SIG-M5 (cell line): ENCODE measurements at regions not wholly inside any gene's neighbourhood (a gene's known extent, or its start where the extent isn't known, plus 50 kb on each side); places are given as distances from the start of the nearest gene placed in this dataset.

Experiments
- DNase-seq: peaks from one replicate; lab custom pipeline; 2025; lab: John Stamatoyannopoulos, UW

DNA sequence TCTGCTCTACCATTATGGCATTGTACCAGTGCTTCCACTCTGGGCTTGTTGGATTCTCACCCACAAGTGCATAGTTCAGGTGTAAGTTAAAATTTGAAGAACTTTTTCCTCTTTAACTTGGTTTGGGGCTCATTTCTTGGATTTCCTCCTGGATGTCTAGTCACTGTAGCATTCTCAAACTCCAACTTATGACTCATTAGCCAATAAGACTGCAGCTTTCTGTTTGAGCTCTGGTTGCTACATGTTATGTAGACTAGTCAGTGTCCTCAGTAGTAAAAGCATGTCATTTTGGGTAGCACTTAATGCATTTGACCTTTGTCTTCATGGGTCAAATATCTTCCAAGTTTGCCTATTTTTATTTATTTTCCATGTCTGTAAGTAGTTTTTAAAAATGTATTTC, 790.8 kb downstream of the BRINP1 start:
- DNase-seq, result no peak

DNA sequence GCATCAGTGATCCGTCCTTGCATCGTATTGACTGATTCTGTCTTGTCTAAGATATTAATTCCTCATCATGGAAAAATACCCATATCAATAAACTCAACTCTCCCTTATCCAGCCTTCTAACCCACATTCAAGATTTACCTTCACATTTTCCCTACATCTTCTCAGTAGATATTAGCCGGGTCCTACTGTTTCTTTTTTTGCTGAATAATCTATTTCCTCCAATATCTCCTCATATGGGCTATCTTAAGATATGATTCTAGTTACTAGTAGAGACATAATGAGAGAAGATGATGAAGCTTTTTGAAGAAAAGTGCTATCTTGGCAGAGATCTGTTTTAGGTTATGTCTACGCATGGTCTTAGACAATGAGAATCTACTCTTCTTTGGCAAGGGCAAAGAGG, 785.8 kb downstream of the BRINP1 start:
- no peak for DNase-seq

DNA sequence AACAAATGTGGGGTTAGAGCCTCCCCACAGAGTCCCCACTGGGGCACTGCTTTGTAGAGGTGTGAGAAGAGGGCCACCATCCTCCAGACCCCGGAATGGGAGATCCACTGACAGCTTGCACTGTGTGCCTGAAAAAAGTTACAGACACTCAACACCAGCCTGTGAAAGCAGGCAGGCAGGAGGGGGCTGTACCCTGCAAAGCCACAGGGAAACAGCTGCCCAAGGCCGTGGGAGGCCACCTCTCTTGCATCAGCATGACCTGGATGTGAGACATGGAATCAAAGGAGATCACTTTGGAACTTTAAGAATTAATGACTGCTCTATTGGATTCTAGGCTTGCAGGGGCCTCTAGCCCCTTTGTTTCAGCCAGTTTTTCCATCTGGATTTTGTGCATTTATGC, 782.3 kb downstream of the BRINP1 start:
- DNase-seq, result no peak

DNA sequence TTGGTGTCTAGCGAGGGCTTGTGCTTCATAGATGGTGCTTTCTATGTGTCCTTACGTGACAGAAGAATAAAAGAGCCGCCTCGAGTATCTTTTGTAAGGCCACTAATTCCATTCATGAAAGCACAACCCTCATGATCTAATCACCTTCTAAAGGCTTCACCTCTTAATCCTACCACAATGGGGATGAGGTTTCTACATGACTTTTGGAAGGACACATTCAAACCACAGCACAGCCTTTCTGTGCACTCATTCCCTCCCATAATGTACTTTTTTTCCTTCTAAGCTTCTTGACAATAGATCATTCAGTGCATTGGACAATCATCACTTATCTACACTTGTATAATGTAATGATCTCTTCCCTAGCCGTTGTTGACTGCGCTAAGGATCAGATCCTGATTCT, 774.8 kb downstream of the BRINP1 start:
- no peak for DNase-seq

DNA sequence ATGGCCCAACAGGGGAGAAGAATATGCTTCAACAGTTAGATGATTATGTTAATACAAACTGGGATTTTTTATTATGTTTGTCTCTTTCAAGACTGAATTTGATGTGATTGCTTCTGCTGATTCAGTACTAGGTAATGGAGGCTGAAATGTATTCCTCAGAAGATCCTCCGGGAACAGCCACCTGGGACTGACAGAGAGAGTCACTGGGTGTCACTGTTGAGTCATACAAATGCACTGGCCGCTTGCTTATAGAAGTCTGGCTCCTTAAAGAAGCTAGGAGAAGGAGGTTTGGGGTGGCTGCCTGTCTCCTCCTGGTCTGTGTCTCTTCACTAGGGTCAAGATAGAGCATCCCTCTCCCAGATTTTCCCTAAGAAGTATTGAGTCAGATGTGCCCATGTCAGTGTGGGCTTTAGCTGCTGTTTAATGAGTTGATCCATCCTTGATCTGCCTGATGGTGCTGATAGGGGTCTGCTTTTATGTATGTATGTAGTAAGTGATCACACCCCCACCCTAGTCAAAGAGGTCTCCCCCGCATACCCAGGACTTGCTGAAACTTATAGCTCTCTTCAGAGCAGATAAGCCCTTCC, 773.4 kb downstream of the BRINP1 start:
- no peak for DNase-seq

DNA sequence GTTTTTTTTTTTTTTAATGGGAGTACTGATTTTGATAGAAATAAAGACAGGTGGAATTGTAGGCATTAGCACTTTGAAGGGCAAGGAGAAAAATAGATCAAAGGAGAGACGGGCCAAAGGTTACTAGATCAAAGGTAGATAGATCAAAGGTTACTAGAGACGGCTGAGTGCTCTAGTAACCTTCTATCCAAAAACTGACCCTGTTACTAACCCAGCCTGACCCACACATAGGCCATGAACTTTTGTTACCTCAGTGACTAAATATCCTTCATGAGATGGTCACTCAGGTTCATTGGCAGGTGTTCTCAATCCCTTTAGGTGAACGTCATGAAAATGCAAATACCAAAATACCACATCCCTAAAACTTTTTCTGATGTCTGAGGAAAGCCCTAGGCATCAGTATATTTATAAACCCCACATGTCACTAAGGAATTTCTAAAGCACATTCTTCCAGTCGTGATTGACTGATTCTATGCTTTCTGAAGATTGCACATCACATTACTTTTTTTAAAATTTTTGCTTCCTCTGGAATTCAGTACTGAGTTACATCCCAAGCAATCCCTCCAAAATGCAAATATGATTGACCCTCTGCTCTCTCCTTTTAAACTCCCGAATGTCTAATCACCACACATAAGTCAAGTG, 772.7 kb downstream of the BRINP1 start:
- no peak for DNase-seq

DNA sequence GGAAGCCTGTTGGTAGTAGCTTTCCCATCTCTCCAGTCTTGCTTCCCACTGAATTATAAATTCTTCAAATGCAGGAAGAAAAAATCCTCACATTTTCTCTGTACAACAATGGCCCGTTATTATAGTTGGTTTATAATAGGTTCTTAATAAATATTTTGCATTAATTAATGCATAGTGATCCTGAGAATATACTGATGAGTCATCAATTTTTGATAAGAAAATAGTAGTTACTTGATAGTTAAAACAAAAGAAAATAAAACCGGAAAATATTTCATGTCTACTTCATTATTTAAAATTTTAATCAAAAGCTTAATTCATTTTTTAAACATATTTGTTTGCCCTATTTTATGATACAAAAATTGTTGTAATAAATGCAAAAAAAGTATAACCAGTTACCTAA, 762.6 kb downstream of the BRINP1 start:
- DNase-seq, result no peak

DNA sequence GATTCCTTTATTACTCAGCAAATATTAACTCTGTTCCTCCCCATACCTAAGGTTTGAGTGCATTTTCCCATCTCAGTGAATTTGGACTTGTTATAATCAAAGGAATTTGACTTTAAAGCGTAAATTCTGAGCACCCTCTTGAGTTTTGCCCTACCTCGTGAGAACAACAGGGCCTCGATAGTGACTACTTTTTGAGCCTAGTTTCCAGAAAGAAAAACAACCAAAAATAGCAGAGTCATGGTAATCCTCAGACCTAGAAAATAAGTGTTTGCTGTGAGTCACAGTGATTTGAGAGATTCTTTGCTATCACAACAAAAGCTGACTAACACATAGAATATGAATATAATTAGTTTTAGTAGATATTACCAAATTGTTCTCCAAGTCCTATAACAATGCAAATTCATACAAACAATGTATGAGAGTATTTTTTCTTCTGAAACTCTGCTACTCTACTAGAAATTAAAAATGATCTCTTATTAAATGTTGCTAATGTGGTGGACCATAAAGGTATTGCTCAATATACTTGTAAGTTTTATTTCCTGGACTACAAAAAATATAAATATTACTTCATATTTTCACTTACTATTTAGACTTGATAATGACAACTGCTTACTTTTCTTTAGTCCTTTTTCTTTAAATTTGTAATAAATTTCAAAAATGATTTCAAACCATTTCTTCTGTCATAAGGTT, 759.7 kb downstream of the BRINP1 start:
- no peak for DNase-seq

DNA sequence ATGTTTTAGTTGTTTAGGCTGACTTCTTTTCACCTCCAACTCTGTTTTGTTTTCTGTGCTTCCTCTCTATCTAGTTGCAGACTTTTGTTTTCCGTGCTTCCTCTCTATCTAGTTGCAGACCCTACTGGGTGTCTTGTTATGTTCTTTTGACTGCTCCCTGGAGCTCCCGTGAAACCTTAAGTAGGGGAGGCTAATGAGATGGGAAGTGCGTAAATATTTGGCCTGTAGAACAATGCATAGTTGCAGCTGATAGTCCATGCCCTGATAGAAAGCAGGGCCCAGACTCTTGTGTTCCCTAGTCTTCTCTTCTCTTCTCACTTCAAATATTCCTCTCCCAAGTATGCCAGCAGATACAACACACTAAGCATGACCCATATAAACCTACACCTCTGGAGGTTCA, 757.0 kb downstream of the BRINP1 start:
- no peak for DNase-seq

DNA sequence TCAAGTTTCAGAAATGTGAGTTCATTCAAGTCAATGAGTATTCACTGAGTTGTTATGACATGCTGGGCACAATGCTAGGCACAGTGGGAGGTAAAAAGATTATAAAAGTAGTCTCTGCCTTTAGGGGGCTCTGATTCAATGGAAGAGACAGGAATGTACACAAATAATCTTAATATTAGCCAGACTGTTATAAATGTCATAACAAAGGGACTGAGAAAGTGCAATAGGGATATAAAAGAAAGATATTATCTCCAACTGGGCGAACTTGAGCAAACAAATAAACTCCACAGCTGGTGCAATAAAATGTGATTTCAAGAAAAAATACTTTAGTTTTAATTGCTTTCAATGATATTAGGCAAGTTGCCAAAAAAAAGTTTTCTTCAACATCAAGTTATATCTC, 755.2 kb downstream of the BRINP1 start:
- DNase-seq, result no peak

DNA sequence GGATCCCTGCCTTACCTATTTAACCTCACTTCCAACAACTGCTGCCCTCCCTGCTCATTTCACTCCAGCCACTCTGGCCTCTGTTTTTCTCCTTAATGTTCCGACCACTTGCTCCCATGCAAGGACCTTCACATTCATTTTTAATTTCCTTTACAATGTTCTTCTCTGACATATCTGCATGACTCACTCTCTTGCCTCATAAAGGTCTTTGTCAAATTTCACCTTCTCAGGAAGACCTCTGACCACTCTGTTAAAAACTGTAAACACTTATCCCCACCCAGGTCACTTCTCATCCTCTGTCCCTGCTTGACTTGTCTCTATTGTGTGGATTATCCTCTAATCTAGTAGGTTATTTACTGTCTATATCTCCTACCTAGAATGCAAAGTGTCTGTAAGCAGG, 751.2 kb downstream of the BRINP1 start:
- DNase-seq, result no peak

DNA sequence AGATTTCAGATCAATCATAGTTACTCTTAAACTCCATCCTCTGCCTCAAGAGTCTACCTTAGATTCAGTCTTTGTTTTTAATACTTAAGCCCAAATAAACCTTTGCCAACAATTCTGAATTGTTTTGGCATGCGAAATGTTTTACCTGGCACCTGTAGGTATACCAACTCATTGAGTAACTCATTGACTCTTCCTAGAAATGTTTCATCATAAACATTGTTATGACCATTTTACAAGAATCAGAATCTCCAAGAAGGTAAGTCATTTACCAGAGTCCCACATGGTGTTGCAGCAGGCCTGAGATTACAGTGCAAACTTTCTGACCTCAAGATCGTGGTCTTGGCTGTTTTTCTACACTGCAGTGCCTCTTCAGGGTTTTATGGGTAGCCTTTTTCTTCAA, 750.4 kb downstream of the BRINP1 start:
- no peak for DNase-seq

DNA sequence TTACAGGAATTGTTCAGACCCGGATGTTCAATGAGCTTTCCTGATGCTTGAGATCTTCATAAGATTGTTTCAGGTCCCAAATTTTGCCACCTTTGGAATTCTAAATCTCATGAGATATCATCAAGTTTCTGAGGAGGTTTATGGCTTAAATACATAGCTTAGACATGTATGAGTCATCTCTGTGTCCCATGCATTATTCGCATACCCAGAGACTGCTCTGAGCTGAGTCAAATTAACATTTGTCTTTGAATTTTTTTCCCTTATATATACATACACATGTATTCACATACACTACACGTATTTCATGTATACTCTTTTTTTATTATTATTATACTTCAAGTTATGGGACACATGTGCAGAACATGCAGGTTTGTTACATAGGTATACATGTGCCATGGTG, 744.6 kb downstream of the BRINP1 start:
- no peak for DNase-seq

DNA sequence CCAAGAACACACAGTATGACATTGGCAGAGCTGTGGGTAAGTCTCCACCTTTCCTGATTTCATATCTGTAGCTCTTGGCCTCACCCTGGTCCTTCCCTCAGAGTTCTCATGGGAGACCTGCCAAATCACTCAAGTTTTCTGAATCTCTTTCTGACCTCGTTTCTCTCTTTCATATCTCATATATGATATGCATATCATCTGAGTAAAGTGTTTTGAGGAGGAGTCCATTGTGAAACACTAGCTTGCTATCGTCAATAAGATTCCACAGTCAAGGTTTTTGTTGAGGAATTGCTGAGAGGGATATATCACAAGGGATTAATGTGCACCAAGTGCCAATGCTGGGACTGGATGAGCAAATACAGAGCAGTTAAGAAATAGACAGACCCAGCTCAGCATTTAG, 739.2 kb downstream of the BRINP1 start:
- DNase-seq, result no peak

DNA sequence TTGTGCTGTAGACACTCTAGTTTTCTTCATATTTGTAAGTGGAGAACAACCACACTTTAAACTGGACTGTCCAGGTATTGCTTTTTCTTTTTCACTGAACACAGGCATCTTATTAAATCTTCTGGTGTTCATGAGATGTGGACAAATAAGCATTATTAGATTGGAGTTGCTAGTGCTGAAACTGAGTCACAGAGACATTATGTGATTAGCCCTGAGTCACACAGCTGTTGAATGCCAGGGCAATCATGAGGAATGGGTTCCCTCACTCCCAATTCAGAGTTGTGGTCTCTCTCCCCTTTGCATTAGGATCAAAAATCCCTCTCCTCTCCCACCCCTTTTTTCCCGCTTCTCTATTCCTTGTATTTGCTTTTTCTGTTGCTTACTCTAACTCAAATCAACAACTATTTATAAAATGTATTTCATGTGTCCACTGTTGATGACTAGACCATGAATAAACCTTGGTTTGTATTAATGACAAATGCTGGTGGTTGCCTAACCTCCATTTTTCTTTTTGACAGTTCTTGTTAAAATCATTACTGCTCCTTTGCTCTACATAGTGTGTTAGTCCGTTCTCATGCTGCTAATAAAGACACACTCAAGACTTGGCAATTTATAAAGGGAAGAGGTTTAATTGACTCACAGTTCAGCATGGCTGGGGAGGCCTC, 738.2 kb downstream of the BRINP1 start:
- no peak for DNase-seq

DNA sequence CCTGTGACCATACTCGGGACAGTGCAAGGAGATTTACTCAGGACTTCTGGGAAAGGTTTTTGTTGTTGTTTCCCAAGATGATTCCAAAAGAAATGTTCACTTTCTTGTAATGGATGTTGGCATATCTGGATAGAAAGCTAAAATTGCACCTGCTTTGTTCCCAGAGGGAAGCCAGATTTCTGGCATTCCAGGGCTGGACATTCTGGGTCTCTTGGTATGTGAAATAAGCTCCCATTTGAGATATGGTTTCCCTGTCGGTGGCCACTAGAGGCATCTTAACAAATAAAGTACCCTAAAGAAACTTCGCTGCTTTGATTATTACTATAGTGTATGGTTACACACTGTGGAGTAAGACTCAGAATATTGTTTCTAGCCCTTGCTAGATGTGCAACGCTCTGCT, 737.3 kb downstream of the BRINP1 start:
- DNase-seq, result no peak

DNA sequence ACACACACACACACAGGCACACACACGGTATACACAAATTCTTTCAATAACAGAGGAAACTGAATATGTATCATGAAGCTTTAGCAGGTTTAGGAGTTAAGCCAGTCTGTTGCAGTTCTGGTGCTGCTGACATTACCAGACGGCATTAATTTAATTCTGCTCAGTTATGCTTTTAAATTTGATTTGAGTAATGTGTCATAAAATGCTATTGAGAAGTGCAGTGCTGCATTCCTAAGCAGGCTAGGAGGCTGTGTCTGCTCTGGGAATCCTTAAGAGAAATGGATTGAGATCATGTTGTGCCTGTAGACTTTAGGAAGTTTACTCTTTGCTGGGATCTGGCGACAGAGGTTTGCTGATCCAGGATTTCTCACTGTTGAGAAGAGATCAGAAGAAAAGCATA, 733.8 kb downstream of the BRINP1 start:
- DNase-seq, result no peak

DNA sequence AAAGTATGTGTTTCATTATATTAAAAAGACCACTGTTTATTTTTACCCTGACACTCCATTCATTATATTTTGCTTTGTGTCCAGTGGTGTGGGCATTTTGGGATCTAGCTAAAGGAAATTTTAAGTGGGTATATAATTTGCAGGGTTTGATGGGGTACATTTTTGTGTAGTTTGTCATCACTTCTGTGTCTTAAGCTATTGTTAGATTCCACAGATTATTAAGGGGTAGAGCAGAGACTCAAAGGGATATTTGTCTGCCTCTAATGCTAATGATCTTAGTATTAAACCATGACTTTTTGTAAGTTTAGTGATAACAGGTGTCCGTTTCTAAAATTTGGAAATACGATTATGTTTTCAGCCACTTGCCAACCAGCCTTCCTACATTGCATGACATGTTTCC, 731.6 kb downstream of the BRINP1 start:
- no peak for DNase-seq

DNA sequence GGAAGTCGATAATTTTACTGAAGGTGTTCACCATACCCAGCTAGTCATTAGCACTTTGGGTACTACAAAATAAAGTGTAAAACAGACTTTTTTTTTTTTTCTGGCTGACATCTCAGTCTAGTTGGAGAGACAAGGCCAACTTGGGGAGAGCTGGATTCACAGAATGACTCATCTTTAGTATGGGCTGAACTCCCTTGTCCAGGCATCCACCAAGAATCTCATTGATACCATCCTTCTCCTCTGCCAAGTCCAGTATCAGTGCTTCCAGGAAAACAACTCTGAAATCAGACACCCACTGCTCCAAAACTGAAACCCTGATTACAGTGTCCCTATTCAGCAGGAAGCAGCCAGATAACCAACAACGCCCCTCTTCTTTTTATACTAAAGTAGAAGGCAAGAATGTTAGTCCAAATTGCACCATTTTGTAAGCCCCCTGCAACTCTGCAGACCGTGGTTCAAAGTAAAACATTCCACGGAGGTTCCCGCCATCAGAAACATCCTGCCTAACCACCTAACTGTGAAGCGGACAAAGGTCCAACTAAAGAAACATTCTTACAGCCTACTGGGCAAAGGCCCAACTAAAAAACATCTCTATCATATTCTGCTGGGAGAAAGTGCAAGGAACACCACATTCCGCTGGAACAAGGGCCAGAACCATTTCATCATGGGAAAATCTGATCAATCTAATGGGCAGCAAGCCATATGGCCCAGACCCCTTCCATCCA, 728.2 kb downstream of the BRINP1 start:
- DNase-seq, result no peak

DNA sequence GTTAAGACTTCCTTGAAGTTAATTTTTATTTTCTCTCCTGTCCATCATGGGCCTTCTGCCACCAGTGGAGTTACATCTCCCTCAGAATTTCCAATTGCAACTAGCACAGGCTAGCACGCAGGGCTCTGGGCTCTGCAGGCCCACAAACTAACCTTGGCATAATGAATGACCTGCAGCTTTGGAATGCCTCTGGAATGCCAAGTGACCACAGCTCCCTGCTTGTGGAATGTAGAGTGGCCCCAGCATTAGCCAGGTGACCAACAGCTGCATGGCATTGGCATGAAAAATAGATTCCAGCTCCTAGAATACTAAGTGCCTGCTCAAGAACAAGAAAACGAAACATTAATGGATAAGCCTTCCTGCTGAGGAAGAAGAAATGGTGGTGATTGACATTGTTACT, 726.1 kb downstream of the BRINP1 start:
- DNase-seq, result no peak

DNA sequence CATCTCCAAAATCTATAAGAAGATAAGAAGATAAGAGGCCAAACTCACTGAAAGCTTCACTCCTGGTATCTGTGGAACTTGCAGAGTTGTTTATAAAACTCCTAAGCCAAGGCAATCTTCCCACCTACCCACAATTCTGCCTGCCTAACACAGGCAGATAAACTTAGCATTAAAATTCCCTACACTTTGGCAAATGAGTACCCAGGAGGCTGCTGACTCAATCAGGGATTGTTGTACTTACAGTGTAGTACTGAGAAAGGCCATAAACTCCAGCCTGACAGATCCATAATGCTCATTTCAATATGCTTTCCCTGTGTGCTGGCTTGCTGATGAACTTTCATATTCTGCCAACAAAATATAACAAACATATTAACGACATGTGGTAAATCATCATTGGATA, 725.2 kb downstream of the BRINP1 start:
- DNase-seq, result no peak

DNA sequence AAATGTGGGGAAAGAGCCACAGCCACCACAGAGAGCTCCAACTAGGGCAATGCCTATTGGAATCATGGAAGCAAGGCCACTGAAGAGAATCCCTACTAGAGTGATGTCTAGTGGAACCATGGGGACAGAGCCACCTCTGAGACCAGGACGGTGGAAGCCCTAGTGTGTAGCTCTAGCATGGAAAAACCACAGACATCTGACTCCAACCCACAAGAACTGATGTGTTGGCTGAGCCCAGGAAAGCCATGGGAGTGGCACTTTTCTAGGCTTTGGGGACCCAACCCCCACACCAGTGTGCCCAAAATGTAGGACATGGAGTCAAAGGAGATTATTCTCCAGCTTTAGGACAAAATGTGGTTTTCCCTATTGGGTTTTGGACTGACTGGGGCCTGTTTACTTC, 721.9 kb downstream of the BRINP1 start:
- no peak for DNase-seq

DNA sequence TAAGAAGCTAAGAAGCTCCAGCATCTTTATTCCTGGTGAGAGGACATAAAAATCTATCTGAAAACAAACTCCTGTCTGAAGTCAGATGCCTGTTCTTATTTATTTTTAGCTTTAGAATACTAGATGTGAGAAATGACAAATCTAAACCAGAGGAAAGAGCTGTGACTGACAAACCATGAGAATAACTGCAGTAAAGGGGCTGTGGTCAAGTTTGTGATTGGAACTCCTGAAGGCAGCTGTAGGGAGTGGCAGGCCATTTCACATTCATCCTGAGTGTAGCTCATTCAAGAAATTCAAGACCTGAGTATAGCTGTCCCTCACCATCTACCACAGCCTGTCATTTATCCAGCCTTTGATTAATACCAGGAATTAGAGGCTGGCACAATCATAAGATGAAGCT, 718.8 kb downstream of the BRINP1 start:
- no peak for DNase-seq
